Ovary (tissue), 3 donors: ENCODE measurements at regions not wholly inside any gene's neighbourhood (a gene's known extent, or its start where the extent isn't known, plus 50 kb on each side); places are given as distances from the start of the nearest gene placed in this dataset.

Experiments used
- EP300 ChIP-seq: sonication (generic); formaldehyde crosslinking; IDR thresholded peaks from one replicate; pipeline ENCODE4 v1.6.1; 2017; ENCODE audit warnings: antibody characterized with exemption
- POLR2A ChIP-seq: fragments of 450-650 bp; IDR thresholded peaks from one replicate; pipeline ENCODE4 v1.6.1; 2017; ENCODE audit warnings: antibody characterized with exemption, mild to moderate bottlenecking, moderate library complexity
- TF ChIP-seq, protein P1 (sequence below), 3 donors: fragments of 450-650 bp in 2 of 3; fragments of 200-600 bp in 1 of 3; IDR thresholded peaks; one replicate each; pipeline versions ENCODE4 v1.5.1 to v1.8.0; 2016 to 2022; ENCODE audit warnings: antibody characterized with exemption in 3 of 3, mild to moderate bottlenecking in 1 of 3
- donor health status: DM: no; HTN: no; CAD: no.

DNA sequence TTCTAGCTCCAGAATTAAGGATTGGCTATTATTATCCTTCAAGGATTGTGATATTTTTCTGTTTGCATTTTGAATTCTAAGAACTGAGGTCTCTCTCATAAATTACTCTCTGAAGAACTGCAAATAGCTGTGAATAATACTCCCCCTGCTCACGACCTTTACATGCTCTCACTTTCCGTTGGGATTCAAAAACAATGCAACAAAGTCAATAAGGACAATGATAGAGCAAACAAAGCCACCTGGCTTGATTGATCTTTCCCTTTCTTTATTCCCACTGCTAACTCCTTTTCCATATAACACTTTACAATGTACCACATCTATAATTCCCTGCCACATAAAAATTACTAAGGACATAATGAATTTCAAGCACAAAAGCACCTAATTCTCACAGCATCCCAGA, 523.0 kb upstream of the CA10 start:
- TF ChIP-seq, protein P1, sequence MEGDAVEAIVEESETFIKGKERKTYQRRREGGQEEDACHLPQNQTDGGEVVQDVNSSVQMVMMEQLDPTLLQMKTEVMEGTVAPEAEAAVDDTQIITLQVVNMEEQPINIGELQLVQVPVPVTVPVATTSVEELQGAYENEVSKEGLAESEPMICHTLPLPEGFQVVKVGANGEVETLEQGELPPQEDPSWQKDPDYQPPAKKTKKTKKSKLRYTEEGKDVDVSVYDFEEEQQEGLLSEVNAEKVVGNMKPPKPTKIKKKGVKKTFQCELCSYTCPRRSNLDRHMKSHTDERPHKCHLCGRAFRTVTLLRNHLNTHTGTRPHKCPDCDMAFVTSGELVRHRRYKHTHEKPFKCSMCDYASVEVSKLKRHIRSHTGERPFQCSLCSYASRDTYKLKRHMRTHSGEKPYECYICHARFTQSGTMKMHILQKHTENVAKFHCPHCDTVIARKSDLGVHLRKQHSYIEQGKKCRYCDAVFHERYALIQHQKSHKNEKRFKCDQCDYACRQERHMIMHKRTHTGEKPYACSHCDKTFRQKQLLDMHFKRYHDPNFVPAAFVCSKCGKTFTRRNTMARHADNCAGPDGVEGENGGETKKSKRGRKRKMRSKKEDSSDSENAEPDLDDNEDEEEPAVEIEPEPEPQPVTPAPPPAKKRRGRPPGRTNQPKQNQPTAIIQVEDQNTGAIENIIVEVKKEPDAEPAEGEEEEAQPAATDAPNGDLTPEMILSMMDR (IDR thresholded peaks at IDR 0.05): no peak
- no peak for TF ChIP-seq POLR2A
- TF ChIP-seq EP300: no peak
